Iris pigment epithelial cell (primary cell): ENCODE measurements at regions not wholly inside any gene's neighbourhood (a gene's known extent, or its start where the extent isn't known, plus 50 kb on each side); places are given as distances from the start of the nearest gene placed in this dataset.

Experiments
- DNase-seq: peaks from one replicate; pipeline ENCODE4 v3.0.0-alpha.2; 2011; ENCODE audit warnings: low read depth

GRCh38 chr5:175243441-175243840, 200.5 kb downstream of the DRD1 start:
- DNase-seq, result no peak

- DNase-seq, result no peak
These were observed 201.8 kb downstream of the DRD1 start for GRCh38 chr5:175242207-175242606.

DNA sequence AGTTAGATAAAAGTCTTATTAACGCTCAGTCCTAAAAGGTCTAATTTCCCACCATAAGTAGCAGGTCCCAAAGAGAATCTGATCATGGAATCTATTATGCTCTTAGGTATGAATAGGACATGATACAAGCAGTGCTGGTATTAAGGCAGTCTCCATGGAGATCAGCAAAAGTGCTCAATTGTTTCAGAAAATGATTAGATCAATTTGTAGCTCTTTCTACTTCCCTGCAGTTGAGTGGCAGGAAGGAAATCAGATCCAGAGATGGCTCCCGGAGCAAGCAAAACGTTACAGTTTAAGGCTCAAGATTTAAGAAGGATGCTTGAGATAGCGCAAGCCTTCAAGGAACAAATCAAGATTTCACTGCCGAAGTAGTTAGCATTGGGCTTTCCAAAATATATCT, 205.7 kb downstream of the DRD1 start:
- DNase-seq, result no peak

DNA sequence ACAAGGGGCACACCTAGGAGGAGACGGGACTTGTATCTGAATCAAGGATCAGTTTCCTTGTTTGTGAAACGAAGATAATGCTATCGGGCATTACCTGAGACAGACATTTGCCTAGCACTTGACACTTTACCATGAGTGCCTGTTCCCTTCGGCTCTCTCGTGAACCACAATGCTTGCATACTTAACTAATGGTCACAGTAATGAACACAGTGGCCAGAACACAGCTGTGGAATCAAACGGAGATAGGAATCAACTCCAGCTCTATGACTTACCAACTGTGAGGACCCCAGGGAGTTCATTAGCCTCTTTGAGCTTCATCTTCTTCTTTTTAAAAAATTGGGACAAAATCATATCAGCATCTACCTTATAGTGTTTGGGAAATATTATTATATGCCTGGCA, 207.8 kb downstream of the DRD1 start:
- DNase-seq, result no peak

GRCh38 chr5:175235251-175235960, 208.6 kb downstream of the DRD1 start:
- no peak for DNase-seq

GRCh38 chr5:175230299-175230698, 213.7 kb downstream of the DRD1 start:
- no peak for DNase-seq

GRCh38 chr5:175226506-175226905, 217.5 kb downstream of the DRD1 start:
- no peak for DNase-seq

GRCh38 chr5:175223291-175223690, 220.7 kb downstream of the DRD1 start:
- no peak for DNase-seq

DNA sequence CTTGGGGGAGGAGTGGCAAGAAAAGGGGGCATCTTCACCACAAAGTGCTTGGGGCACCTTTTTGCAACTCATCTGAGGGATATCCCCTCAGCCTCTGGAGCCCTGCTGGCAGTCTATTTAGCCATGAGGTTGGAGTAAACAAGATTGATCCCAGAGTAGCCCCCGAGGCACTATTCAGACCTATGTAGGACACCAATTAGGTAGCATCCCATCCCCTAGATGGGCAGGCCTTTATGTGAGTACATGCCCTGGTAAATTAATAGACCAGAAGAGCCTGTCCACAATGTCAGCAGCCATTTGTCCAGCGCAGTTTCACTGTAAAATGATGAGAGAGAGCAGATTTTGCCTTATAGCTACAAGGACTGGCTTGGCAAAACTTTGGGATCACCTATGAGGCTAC, 221.4 kb downstream of the DRD1 start:
- DNase-seq, result no peak

- no peak for DNase-seq
These were observed 223.4 kb downstream of the DRD1 start for GRCh38 chr5:175220549-175220948.

DNA sequence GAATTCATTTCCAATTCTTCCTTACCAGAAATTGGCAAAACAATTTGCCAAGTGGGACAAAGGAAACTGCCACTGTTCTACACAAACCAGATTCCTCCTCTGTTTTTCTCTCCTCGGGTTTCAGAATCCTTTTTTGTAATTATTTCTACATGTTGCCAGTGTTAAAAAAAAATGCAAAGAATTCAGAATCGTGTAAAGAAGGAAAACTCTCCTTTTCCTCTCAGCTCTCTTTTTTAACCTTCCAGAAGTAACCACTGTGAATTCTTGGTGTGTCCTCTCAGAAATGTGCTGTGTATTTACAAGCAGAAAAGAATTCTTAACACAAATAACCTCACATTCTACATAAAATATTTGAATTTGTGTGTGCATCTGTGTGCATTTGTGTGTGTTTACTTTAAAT, 224.6 kb downstream of the DRD1 start:
- no peak for DNase-seq

DNA sequence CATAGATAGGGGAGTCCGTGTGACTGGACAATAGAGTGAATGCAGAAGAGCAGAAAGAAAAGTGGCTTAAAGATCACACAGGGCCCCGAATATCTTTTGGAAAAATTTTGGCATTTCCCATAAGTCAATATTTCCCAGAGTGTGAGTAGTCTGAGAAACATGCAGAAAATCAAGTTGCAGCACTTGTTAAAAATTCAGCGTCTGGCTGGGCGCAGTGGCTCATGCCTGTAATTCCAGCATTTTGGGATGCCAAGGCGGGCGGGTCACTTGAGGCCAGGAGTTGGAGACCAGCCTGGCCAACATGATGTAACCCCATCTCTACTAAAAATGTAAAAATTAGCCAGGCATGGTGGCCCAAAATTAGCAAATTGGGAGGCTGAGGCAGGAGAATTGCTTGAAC, 227.0 kb downstream of the DRD1 start:
- no peak for DNase-seq

- DNase-seq, result no peak
These were observed 228.1 kb downstream of the DRD1 start for GRCh38 chr5:175215906-175216305.

GRCh38 chr5:175214152-175214551, 229.8 kb downstream of the DRD1 start:
- DNase-seq, result peak; percentile 47

GRCh38 chr5:175211956-175212756, 231.8 kb downstream of the DRD1 start:
- DNase-seq, result no peak

DNA sequence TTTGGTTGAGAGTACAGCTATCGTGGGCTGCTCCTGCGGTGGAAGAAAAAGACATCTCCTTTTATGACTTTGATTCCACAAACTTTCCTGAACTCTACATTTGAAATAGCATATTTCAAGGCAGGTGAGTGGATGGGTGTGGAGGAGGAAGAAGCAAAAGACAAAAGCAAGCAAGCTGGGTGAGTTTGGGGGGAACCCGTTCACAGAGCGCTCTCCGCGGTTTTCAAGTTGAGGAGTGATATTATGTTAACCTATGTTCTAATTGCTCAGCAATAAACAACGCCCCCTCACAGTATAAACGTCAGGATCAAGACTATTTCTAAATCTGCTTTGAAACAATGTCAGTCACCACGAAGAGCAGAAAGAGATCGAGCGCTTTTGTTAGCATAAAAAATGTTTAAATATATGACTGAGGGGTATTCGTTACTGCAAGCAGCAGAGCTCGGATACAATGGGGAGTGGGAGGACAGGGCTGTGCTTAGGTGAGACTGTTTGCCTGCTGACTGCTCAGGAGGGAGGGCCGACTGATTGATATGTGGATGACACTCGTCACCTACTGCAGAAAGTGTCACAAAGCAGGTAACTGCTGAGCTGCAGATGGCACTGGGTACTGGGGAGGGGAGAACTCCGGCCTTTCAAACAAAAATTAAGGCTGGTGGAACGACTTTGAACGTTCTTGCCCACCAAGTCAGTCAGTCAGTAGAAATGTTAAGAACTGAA, 236.5 kb downstream of the DRD1 start:
- no peak for DNase-seq

- no peak for DNase-seq
These were observed 237.3 kb downstream of the DRD1 start for GRCh38 chr5:175206669-175207068.

- DNase-seq, result peak; percentile 3
These were observed 241.4 kb downstream of the DRD1 start for GRCh38 chr5:175202463-175203068.

- DNase-seq, result no peak
These were observed 242.6 kb downstream of the DRD1 start for GRCh38 chr5:175201393-175201792.

DNA sequence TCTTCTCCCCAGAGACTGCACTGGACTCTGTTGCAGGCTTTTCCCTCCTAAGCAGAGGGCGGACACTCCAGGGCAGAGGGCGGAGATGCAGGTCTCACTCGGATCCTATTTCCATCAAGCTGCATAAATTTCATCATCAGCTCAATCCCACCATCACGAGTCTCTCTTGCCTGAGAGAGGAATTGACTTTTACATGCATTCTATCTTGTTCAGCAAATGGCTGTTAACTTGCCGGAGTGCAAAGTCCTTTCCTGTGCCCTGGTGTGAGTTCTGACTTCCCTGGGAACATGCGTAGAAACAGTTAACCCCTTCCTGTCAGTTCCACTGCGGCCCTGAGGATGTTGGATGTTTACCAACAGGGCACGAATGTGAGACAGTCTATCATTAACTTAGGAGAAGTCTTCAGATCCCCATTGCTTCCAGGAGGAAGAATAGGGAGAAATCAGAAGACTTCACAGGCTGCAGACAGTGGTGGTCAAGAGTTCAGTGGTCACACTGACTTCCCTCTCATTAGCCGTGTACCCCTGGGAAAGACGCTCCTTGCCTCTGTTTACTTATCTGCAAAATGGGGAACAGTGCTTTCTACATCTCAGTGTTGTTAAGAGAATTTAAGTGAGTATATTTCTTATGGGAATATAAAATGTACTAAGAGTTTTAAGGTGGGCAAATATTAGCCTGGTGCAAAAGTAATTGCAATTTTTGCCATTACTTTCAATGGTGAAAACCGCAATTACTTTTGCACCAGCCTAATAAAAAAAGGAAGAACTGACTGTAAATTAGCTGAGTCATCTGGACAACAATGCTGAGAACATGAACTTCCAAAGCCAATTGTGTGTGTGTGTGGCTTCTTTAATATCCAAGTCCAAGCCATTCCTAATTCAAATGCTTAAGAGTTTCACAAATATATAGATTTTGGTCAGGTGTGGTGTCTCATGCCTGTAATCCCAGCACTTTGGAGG, 248.0 kb downstream of the DRD1 start:
- DNase-seq, result no peak

- DNase-seq, result no peak
These were observed 262.7 kb downstream of the DRD1 start for GRCh38 chr5:175181331-175181730.
